LHCN-M2 (cell line): ENCODE measurements at regions not wholly inside any gene's neighbourhood (a gene's known extent, or its start where the extent isn't known, plus 50 kb on each side); places are given as distances from the start of the nearest gene placed in this dataset.

Source experiments
- DNase-seq: peaks from one replicate; pipeline ENCODE4 v3.0.0-alpha.2; 2012; ENCODE audit warnings: low read depth

- DNase-seq = no peak
Observed at GRCh38 chr19:30214651-30215051, 157.5 kb upstream of the ZNF536 start.

- DNase-seq = no peak
Observed at GRCh38 chr19:30215248-30215647, 156.9 kb upstream of the ZNF536 start.

GRCh38 chr19:30216453-30216852 is 155.7 kb upstream of the ZNF536 start:
- no peak for DNase-seq

- no peak for DNase-seq
Observed at GRCh38 chr19:30217461-30217860, 154.7 kb upstream of the ZNF536 start.

- DNase-seq = no peak
Observed at GRCh38 chr19:30219702-30220101, 152.5 kb upstream of the ZNF536 start.

GRCh38 chr19:30221176-30221575 is 151.0 kb upstream of the ZNF536 start:
- no peak for DNase-seq

- no peak for DNase-seq
Observed at GRCh38 chr19:30222428-30222873, 149.7 kb upstream of the ZNF536 start.

- DNase-seq = no peak
Observed at GRCh38 chr19:30222992-30223865, 149.0 kb upstream of the ZNF536 start.

- DNase-seq = no peak
Observed at GRCh38 chr19:30223866-30224688, 148.1 kb upstream of the ZNF536 start.

GRCh38 chr19:30224689-30225606 is 147.2 kb upstream of the ZNF536 start:
- DNase-seq = no peak

- DNase-seq = no peak
Observed at GRCh38 chr19:30225676-30226463, 146.3 kb upstream of the ZNF536 start.

GRCh38 chr19:30226464-30227011 is 145.6 kb upstream of the ZNF536 start:
- DNase-seq = no peak

- no peak for DNase-seq
Observed at GRCh38 chr19:30227012-30227621, 145.1 kb upstream of the ZNF536 start.

GRCh38 chr19:30227661-30228112 is 144.5 kb upstream of the ZNF536 start:
- peak; percentile 41 for DNase-seq

- no peak for DNase-seq
Observed at GRCh38 chr19:30228113-30228834, 143.9 kb upstream of the ZNF536 start.

- DNase-seq = no peak
Observed at GRCh38 chr19:30228835-30229524, 143.2 kb upstream of the ZNF536 start.

GRCh38 chr19:30229525-30230174 is 142.5 kb upstream of the ZNF536 start:
- no peak for DNase-seq
